GM12878 (cell line): ENCODE measurements at regions not wholly inside any gene's neighbourhood (a gene's known extent, or its start where the extent isn't known, plus 50 kb on each side); places are given as distances from the start of the nearest gene placed in this dataset.

Experiments
- IKZF1 ChIP-seq: fragments of 450-650 bp; conservative IDR thresholded peaks from 2 replicates; pipeline ENCODE4 v1.6.1; 2017; ENCODE audit warnings: antibody characterized with exemption, mild to moderate bottlenecking
- POLR2A ChIP-seq: IDR thresholded peaks from 2 replicates; pipeline ENCODE4 v1.6.1; 2011; ENCODE audit warnings: low read depth, mild to moderate bottlenecking, low read length
- ZZZ3 ChIP-seq: IDR thresholded peaks from 2 replicates; pipeline ENCODE4 v1.6.1; 2011; ENCODE audit warnings: low read depth; ENCODE audit not compliant: control insufficient read depth, insufficient read length
- TF ChIP-seq, protein P1 (sequence below): fragments of 150-350 bp; IDR thresholded peaks from 2 replicates; pipeline ENCODE4 v1.6.1; 2014; ENCODE audit warnings: mild to moderate bottlenecking, low read depth, low read length
- TF ChIP-seq, protein P2 (sequence below), 3 experiments: IDR thresholded peaks in 2 of 3; conservative IDR thresholded peaks in 1 of 3; 2 replicates each; pipeline ENCODE4 v1.5.1; 2011; ENCODE audit warnings: low read depth in 3 of 3, low read length in 3 of 3, mild to moderate bottlenecking in 3 of 3, control low read depth in 2 of 3, moderate library complexity in 2 of 3, inconsistent platforms in 1 of 3, mixed read lengths in 1 of 3; ENCODE audit not compliant: control insufficient read depth in 2 of 3, insufficient read depth in 1 of 3; ENCODE audit errors: extremely low read depth in 1 of 3

DNA sequence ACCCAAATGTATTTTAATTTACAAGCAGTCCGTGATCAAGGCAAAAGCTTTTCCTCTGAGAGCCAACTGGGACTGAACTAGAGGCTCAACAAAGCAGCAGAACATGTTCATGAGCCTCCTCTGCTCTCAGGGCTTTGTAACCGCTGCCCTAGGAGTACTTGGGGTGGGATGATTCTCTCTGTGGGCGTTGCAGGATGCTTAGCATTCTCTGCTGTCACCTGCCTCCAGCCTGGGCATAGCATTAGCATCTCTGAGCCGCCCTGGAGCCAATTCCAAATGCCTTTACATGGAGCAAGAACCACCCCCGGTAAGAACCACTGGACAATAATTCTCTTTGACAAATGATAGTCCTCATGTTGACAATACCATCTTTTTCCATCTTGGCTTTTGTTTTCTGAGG, 237.6 kb upstream of the CDH4 start:
- no peak for TF ChIP-seq ZZZ3
- TF ChIP-seq IKZF1, result no peak
- TF ChIP-seq POLR2A, result no peak
- TF ChIP-seq, protein P1, sequence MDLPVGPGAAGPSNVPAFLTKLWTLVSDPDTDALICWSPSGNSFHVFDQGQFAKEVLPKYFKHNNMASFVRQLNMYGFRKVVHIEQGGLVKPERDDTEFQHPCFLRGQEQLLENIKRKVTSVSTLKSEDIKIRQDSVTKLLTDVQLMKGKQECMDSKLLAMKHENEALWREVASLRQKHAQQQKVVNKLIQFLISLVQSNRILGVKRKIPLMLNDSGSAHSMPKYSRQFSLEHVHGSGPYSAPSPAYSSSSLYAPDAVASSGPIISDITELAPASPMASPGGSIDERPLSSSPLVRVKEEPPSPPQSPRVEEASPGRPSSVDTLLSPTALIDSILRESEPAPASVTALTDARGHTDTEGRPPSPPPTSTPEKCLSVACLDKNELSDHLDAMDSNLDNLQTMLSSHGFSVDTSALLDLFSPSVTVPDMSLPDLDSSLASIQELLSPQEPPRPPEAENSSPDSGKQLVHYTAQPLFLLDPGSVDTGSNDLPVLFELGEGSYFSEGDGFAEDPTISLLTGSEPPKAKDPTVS, result no peak
- TF ChIP-seq, protein P2, sequence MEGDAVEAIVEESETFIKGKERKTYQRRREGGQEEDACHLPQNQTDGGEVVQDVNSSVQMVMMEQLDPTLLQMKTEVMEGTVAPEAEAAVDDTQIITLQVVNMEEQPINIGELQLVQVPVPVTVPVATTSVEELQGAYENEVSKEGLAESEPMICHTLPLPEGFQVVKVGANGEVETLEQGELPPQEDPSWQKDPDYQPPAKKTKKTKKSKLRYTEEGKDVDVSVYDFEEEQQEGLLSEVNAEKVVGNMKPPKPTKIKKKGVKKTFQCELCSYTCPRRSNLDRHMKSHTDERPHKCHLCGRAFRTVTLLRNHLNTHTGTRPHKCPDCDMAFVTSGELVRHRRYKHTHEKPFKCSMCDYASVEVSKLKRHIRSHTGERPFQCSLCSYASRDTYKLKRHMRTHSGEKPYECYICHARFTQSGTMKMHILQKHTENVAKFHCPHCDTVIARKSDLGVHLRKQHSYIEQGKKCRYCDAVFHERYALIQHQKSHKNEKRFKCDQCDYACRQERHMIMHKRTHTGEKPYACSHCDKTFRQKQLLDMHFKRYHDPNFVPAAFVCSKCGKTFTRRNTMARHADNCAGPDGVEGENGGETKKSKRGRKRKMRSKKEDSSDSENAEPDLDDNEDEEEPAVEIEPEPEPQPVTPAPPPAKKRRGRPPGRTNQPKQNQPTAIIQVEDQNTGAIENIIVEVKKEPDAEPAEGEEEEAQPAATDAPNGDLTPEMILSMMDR (IDR thresholded peaks at IDR 0.05 in 2 of 3, conservative IDR thresholded peaks at IDR 0.05 in 1 of 3; ENCODE audit: control insufficient read depth in 2 of 3, extremely low read depth in 1 of 3, insufficient read depth in 1 of 3, low read depth in 3 of 3, low read length in 3 of 3), result no peak
